Activated CD8-positive, alpha-beta memory T cell treated with anti-CD3 and anti-CD28 coated beads for 1 hour (primary cell): ENCODE measurements at regions not wholly inside any gene's neighbourhood (a gene's known extent, or its start where the extent isn't known, plus 50 kb on each side); places are given as distances from the start of the nearest gene placed in this dataset.

Experiments used
- DNase-seq, 2 donors: peaks; one replicate each; pipeline ENCODE4 v3.0.0-alpha.2; 2020; ENCODE audit warnings: low read depth in 1 of 2; ENCODE audit errors: extremely low read depth in 1 of 2

GRCh38 chr13:40160618-40161350 is 505.3 kb downstream of the COG6 start:
- DNase-seq = no peak

GRCh38 chr13:40161351-40161810 is 505.1 kb downstream of the FOXO1 start:
- DNase-seq = no peak

GRCh38 chr13:40161931-40162330 is 504.5 kb downstream of the FOXO1 start:
- DNase-seq = no peak

- DNase-seq = no peak
Measured at GRCh38 chr13:40163066-40164000, 503.1 kb downstream of the FOXO1 start.

GRCh38 chr13:40164133-40164532 is 502.3 kb downstream of the FOXO1 start:
- no peak for DNase-seq

- DNase-seq = no peak
Measured at GRCh38 chr13:40165316-40165932, 501.0 kb downstream of the FOXO1 start.

- DNase-seq = no peak
Measured at GRCh38 chr13:40167327-40167726, 499.1 kb downstream of the FOXO1 start.

- DNase-seq = no peak
Measured at GRCh38 chr13:40168425-40169166, 497.8 kb downstream of the FOXO1 start.

GRCh38 chr13:40169476-40169875 is 497.0 kb downstream of the FOXO1 start:
- no peak for DNase-seq

GRCh38 chr13:40170091-40170490 is 496.4 kb downstream of the FOXO1 start:
- DNase-seq = no peak

- no peak for DNase-seq
Measured at GRCh38 chr13:40170982-40171381, 495.5 kb downstream of the FOXO1 start.

GRCh38 chr13:40171566-40171965 is 494.9 kb downstream of the FOXO1 start:
- no peak for DNase-seq

- no peak for DNase-seq
Measured at GRCh38 chr13:40172149-40172591, 494.3 kb downstream of the FOXO1 start.

GRCh38 chr13:40172878-40173277 is 493.6 kb downstream of the FOXO1 start:
- DNase-seq = no peak

- no peak for DNase-seq
Measured at GRCh38 chr13:40175639-40176038, 490.8 kb downstream of the FOXO1 start.

GRCh38 chr13:40176242-40176641 is 490.2 kb downstream of the FOXO1 start:
- DNase-seq = no peak

GRCh38 chr13:40178130-40178529 is 488.3 kb downstream of the FOXO1 start:
- no peak for DNase-seq

GRCh38 chr13:40179445-40180281 is 486.8 kb downstream of the FOXO1 start:
- no peak for DNase-seq

- no peak for DNase-seq
Measured at GRCh38 chr13:40180776-40181175, 485.7 kb downstream of the FOXO1 start.
